ENCODE measurements at regions not wholly inside any gene's neighbourhood (a gene's known extent, or its start where the extent isn't known, plus 50 kb on each side); places are given as distances from the start of the nearest gene placed in this dataset.
"Not testable (repeated sequence)": the region's sequence is repeated elsewhere in the genome, so short reads cannot be mapped to it uniquely, and the experiment has no call there.

DNA sequence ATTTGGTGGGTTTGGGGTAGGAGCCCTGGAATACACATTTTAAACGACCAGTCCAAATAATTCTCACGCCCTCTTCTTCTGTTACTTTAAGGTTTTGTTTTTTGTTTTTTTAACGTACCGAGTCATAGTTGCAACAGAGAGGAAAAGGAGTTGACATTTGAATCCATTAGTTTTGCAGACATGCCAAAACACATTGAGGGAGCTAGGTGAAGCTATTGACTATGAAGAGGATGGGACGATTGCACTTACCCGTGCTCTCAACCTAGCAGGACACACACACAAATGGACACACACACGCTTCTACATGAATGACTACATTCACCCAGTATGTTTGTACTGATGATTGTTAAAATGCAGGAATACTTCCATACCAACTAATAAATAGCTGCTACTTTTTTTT is 54.3 kb upstream of the CIT start:
- no peaks in the 10 kb centered on the region for H3K36me3 ChIP-seq (ENCODE audit: insufficient read depth in 1 of 2, low read depth in 1 of 2)
- no peak for TF ChIP-seq CTCF (IDR thresholded peaks at IDR 0.05)
- DNase-seq (no peak), ATAC-seq (no peak)
- no peaks in the 10 kb centered on the region for H3K4me1 ChIP-seq
- 65 to 71% (median 66%) methylated on average over 7 of the region's 7 CpGs for WGBS, 3 donors
- no peak overlapping the region for H3K27ac ChIP-seq
- no peaks in the 10 kb centered on the region for H3K9me3 ChIP-seq
- H3K27me3 ChIP-seq (ENCODE audit: insufficient read depth in 3 of 3, low read length in 2 of 3) = peaks cover 0 to 5% (median 0%) of the 10 kb centered on the region in 3 donors
- H3K4me3 ChIP-seq = no peak overlapping the region
- intact Hi-C loops (cut with DNase I) = no loop called here

DNA sequence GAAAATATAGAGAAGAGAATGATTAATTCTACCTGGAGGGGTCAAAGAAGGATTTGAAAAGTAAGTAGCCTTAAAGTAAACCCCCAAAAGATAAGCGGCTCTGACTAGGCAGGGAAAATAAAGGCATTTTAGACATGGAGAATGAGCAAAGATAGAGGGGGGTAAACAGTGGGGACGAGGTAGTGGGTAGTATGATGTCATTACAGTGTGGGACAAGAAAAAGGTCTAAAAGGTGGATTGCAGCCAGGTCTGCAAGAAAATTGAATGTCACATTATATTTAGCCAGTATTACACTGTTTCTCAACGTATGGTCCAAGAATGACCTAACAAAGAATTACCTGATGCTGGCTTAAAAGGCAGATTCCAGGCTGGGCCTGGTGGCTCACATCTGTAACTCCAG is 55.8 kb upstream of the CIT start:
- Histone ChIP-seq H3K36me3 (ENCODE audit: insufficient read depth in 1 of 2, low read depth in 1 of 2) (no peaks in the 10 kb centered on the region), H3K9me3 (no peaks in the 10 kb centered on the region), H3K4me3 (no peak overlapping the region), H3K27me3 (ENCODE audit: insufficient read depth in 3 of 3, low read length in 2 of 3) (no peaks in the 10 kb centered on the region), H3K4me1 (no peaks in the 10 kb centered on the region), H3K27ac (no peak overlapping the region)
- ATAC-seq (no peak), DNase-seq (no peak)
- intact Hi-C loops (cut with DNase I) = no loop called here
- TF ChIP-seq CTCF (IDR thresholded peaks at IDR 0.05) = no peak
- 66 to 67% (median 67%) methylated on average over 3 of the region's 3 CpGs for WGBS, 3 donors

DNA sequence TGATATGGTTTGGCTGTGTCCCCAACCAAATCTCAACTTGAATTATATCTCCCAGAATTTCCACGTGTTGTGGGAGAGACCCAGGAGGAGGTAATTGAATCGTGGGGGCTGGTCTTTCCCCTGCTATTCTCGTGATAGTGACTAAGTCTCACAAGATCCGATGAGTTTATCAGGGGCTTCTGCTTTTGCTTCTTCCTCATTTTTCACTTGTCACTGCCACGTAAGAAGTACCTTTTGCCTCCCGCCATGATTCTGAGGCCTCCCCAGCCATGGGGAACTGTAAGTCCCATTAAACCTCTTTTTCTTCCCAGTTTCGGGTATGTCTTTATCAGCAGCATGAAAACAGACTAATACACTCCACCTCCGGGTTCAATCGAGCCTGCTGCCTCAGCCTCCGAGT is 54.3 kb upstream of the BICDL1 start:
- H3K4me3 ChIP-seq; H3K36me3 ChIP-seq (ENCODE audit: insufficient read depth in 1 of 2, low read depth in 1 of 2); intact Hi-C loops (cut with DNase I); H3K9me3 ChIP-seq; H3K27ac ChIP-seq; DNase-seq; H3K4me1 ChIP-seq; H3K27me3 ChIP-seq (ENCODE audit: insufficient read depth in 3 of 3, low read length in 2 of 3); ATAC-seq: not testable (repeated sequence)
- 61 to 75% (median 68%) methylated on average over 10 of the region's 10 CpGs for WGBS, 3 donors

DNA sequence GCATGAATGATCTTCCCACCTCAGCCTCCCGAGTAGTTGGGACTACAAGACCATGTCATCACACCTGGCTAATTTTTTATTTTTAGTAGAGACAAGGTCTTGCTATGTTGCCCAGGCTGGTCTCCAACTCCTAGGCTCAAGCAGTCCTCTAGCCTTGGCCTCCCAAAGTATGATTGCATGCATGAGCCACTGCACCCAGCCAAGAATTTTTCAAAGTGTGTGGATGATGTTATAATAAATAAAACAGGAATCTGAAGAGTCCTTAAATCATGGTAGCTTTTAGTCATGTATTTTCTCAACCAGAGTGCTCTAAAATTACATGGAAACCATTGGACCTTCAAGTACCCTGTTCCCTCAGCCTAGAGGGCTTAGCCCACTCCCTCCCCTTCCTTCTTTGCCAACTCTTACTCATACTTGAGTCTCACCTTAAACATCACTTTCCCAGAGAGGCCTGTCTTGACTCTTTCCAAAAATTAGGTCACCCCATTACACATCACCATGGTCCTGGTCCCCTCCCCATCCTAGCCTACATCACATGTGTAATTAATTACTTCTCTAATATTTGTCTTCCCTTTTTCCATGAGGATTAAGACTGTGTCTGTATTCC is 52.2 kb upstream of the BICDL1 start:
- TF ChIP-seq CTCF (IDR thresholded peaks at IDR 0.05) = no peak
- Histone ChIP-seq H3K4me3 (no peak overlapping the region), H3K36me3 (ENCODE audit: insufficient read depth in 1 of 2, low read depth in 1 of 2) (no peaks in the 10 kb centered on the region), H3K27ac (no peak overlapping the region), H3K4me1 (no peaks in the 10 kb centered on the region), H3K27me3 (ENCODE audit: insufficient read depth in 3 of 3, low read length in 2 of 3) (no peaks in the 10 kb centered on the region), H3K9me3 (no peaks in the 10 kb centered on the region)
- ATAC-seq = no peak
- intact Hi-C loops (cut with DNase I) = no loop called here
- 65 to 81% (median 77%) methylated on average over 1 of the region's 1 CpG for WGBS, 3 donors
- no peak for DNase-seq

GRCh38 chr12:119938049-119938667 is 50.9 kb upstream of the BICDL1 start:
- H3K27me3 ChIP-seq (ENCODE audit: insufficient read depth in 3 of 3, low read length in 2 of 3) = no peaks in the 10 kb centered on the region
- H3K9me3 ChIP-seq = no peaks in the 10 kb centered on the region
- ATAC-seq (peak in 2 of 4 donors; percentile 46 to 57), DNase-seq (peak in 1 of 2 donors; percentile 21)
- no peak overlapping the region for H3K27ac ChIP-seq
- H3K36me3 ChIP-seq (ENCODE audit: insufficient read depth in 1 of 2, low read depth in 1 of 2) = no peaks in the 10 kb centered on the region
- no peaks in the 10 kb centered on the region for H3K4me1 ChIP-seq
- intact Hi-C loops (cut with DNase I) = no loop called here
- TF ChIP-seq CTCF (IDR thresholded peaks at IDR 0.05) = peak; percentile 82
- no peak overlapping the region for H3K4me3 ChIP-seq
- 33 to 40% (median 36%) methylated on average over 9 of the region's 9 CpGs for WGBS, 3 donors

Data from psoas muscle (tissue), 7 donors.